ENCODE measurements at regions not wholly inside any gene's neighbourhood (a gene's known extent, or its start where the extent isn't known, plus 50 kb on each side); places are given as distances from the start of the nearest gene placed in this dataset.
"Not testable (repeated sequence)": the region's sequence is repeated elsewhere in the genome, so short reads cannot be mapped to it uniquely, and the experiment has no call there.

DNA sequence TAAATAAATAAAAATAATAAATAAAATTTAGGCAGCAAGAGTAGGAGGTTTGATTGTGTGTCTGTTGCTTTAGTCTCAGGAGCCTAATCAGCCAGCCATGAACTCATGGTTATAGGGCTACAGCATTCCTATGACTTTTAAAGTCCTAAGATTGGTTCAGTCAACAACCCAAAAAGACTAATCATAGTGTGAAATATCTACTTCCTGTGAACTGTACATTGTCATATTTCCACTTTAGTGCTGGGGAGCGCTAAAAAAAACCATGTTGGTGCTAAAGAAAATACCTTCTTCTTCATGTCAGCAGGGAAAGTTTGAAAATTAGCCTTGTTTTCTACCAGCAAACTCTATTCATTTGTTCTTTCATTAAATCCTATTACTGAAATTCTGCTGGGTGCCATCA, 521.6 kb downstream of the RNF144A start:
- DNase-seq, result no peak
- Mint-ChIP-seq H3K27ac (peak overlapping the region; percentile 89), H3K4me1 (ENCODE audit: low read depth) (peaks cover 92% of the 10 kb centered on the region), H3K27me3 (no peaks in the 10 kb centered on the region), H3K36me3 (ENCODE audit: low read depth) (peaks cover 65% of the 10 kb centered on the region), H3K9me3 (peaks cover 34% of the 10 kb centered on the region), H3K4me3 (peak overlapping the region; percentile 13)

- peaks cover 35% of the 10 kb centered on the region for H3K9me3 Mint-ChIP-seq
- H3K27ac Mint-ChIP-seq, result peak overlapping the region; percentile 71
- H3K36me3 Mint-ChIP-seq (ENCODE audit: low read depth), result peaks cover 58% of the 10 kb centered on the region
- no peaks in the 10 kb centered on the region for H3K27me3 Mint-ChIP-seq
- peaks cover 92% of the 10 kb centered on the region for H3K4me1 Mint-ChIP-seq (ENCODE audit: low read depth)
- no peak for DNase-seq
- H3K4me3 Mint-ChIP-seq, result no peak overlapping the region
These were observed 523.8 kb downstream of the RNF144A start for GRCh38 chr2:7440977-7441376.

DNA sequence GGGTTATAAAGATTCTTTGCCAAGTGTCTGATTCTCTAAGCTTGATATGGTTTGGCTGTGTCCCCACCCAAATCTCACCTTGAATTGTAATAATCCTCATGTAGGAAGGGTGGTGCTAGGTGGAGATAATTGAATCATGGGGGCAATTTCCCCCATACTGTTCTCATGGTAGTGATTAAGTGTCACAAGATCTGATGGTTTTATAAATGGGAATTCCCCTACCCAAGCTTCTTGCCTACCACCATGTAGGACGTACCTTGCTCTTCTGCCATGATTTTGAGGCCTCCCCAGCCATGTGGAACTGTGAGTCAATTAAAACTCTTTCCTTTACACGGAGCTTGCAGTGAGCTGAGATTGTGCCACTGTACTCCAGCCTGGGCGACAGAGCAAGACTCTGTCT, 524.6 kb downstream of the RNF144A start:
- Mint-ChIP-seq H3K36me3 (ENCODE audit: low read depth) (peaks cover 56% of the 10 kb centered on the region), H3K9me3 (peaks cover 36% of the 10 kb centered on the region), H3K27ac (peak overlapping the region; percentile 71), H3K4me1 (ENCODE audit: low read depth) (peaks cover 88% of the 10 kb centered on the region)
- not testable (repeated sequence) for H3K27me3 Mint-ChIP-seq, DNase-seq, H3K4me3 Mint-ChIP-seq

- H3K27ac Mint-ChIP-seq, result peak overlapping the region; percentile 89
- H3K4me3 Mint-ChIP-seq, result no peak overlapping the region
- H3K9me3 Mint-ChIP-seq, result peaks cover 36% of the 10 kb centered on the region
- peaks cover 77% of the 10 kb centered on the region for H3K4me1 Mint-ChIP-seq (ENCODE audit: low read depth)
- H3K27me3 Mint-ChIP-seq, result no peaks in the 10 kb centered on the region
- peaks cover 68% of the 10 kb centered on the region for H3K36me3 Mint-ChIP-seq (ENCODE audit: low read depth)
- DNase-seq, result no peak
These were observed 527.4 kb downstream of the RNF144A start for GRCh38 chr2:7444626-7445025.

GRCh38 chr2:7448578-7449264, 531.5 kb downstream of the RNF144A start:
- Mint-ChIP-seq H3K9me3 (peaks cover 14% of the 10 kb centered on the region), H3K4me3 (no peak overlapping the region), H3K36me3 (ENCODE audit: low read depth) (peaks cover 38% of the 10 kb centered on the region), H3K27me3 (no peaks in the 10 kb centered on the region), H3K4me1 (ENCODE audit: low read depth) (peaks cover 80% of the 10 kb centered on the region), H3K27ac (peak overlapping the region; percentile 68)
- no peak for DNase-seq

GRCh38 chr2:7449298-7449697, 532.1 kb downstream of the RNF144A start:
- H3K9me3 Mint-ChIP-seq, result peaks cover 14% of the 10 kb centered on the region
- no peak overlapping the region for H3K4me3 Mint-ChIP-seq
- H3K36me3 Mint-ChIP-seq (ENCODE audit: low read depth), result peaks cover 34% of the 10 kb centered on the region
- no peaks in the 10 kb centered on the region for H3K27me3 Mint-ChIP-seq
- peak overlapping the region; percentile 68 for H3K27ac Mint-ChIP-seq
- peaks cover 80% of the 10 kb centered on the region for H3K4me1 Mint-ChIP-seq (ENCODE audit: low read depth)
- DNase-seq, result no peak

DNA sequence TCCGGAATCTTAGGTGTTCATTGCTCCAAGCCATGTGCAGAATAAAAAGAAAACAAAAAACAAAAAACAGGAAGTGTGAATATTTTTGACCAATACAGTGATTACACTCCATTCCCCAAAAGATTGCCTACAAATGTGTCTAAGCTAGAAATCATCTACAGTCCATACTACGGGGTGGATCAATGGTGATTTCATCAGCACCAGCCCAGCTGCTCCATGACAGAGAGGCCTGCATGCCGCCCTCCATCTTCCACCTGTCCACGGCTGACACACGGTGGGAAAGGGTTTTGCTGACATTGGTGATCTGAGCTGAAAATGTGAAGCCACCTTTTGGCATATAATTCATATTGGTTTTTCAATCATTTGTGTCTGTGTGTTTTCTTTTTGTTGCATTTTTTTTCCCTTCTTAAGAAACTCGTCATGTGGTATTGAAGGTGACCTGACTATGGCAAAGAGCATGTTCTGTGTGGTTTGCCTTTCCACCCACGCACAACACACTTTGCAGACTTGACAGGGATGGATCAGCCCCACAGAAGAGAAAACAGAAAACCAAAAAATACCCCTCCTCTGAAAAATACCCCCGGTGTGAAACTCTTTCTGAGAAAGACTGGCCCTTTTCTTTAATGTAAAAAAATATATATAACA, 533.1 kb downstream of the RNF144A start:
- H3K27ac Mint-ChIP-seq, result peak overlapping the region; percentile 94
- H3K36me3 Mint-ChIP-seq (ENCODE audit: low read depth), result peaks cover 30% of the 10 kb centered on the region
- H3K27me3 Mint-ChIP-seq, result no peaks in the 10 kb centered on the region
- H3K4me3 Mint-ChIP-seq, result peak overlapping the region; percentile 55
- peaks cover 80% of the 10 kb centered on the region for H3K4me1 Mint-ChIP-seq (ENCODE audit: low read depth)
- peak; percentile 67 for DNase-seq
- H3K9me3 Mint-ChIP-seq, result peaks cover 11% of the 10 kb centered on the region

DNA sequence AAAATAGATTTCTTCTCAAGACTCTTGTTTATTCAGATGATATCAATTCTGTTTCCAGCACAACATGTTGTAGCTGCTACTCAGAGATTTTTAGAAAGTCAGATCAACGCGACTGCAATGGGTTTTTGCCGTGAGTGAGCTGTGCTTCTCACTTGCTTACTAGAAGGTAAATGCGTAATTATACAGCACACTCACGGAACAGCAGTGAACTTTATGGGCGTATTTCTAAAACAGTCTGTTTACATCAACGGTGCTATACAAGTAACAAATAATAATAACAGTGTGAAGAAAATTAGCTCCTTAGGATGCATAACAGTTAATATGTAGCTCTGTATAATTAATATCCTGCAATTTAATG, 533.6 kb downstream of the RNF144A start:
- Mint-ChIP-seq H3K27ac (peak overlapping the region; percentile 94), H3K27me3 (no peaks in the 10 kb centered on the region), H3K4me3 (peak overlapping the region; percentile 55), H3K36me3 (ENCODE audit: low read depth) (peaks cover 26% of the 10 kb centered on the region), H3K4me1 (ENCODE audit: low read depth) (peaks cover 75% of the 10 kb centered on the region), H3K9me3 (peaks cover 7% of the 10 kb centered on the region)
- no peak for DNase-seq

- Mint-ChIP-seq H3K4me1 (ENCODE audit: low read depth) (peaks cover 69% of the 10 kb centered on the region), H3K36me3 (ENCODE audit: low read depth) (peaks cover 21% of the 10 kb centered on the region), H3K27me3 (no peaks in the 10 kb centered on the region), H3K9me3 (peaks cover 4% of the 10 kb centered on the region), H3K4me3 (peak overlapping the region; percentile 39), H3K27ac (peak overlapping the region; percentile 94)
- no peak for DNase-seq
These were observed 535.1 kb downstream of the RNF144A start for GRCh38 chr2:7452110-7452876.

GRCh38 chr2:7454592-7454991, 537.4 kb downstream of the RNF144A start:
- Mint-ChIP-seq H3K36me3 (ENCODE audit: low read depth) (peaks cover 7% of the 10 kb centered on the region), H3K27ac (no peak overlapping the region), H3K9me3 (peaks cover 4% of the 10 kb centered on the region), H3K4me3 (no peak overlapping the region), H3K27me3 (no peaks in the 10 kb centered on the region), H3K4me1 (ENCODE audit: low read depth) (peaks cover 61% of the 10 kb centered on the region)
- no peak for DNase-seq

GRCh38 chr2:7456762-7457161, 539.5 kb downstream of the RNF144A start:
- DNase-seq, result no peak
- H3K36me3 Mint-ChIP-seq (ENCODE audit: low read depth), result peaks cover 5% of the 10 kb centered on the region
- no peaks in the 10 kb centered on the region for H3K27me3 Mint-ChIP-seq
- no peak overlapping the region for H3K4me3 Mint-ChIP-seq
- H3K4me1 Mint-ChIP-seq (ENCODE audit: low read depth), result peaks cover 47% of the 10 kb centered on the region
- no peaks in the 10 kb centered on the region for H3K9me3 Mint-ChIP-seq
- no peak overlapping the region for H3K27ac Mint-ChIP-seq

- no peaks in the 10 kb centered on the region for H3K36me3 Mint-ChIP-seq (ENCODE audit: low read depth)
- peaks cover 34% of the 10 kb centered on the region for H3K4me1 Mint-ChIP-seq (ENCODE audit: low read depth)
- peaks cover 4% of the 10 kb centered on the region for H3K9me3 Mint-ChIP-seq
- H3K4me3 Mint-ChIP-seq, result no peak overlapping the region
- no peak for DNase-seq
- no peaks in the 10 kb centered on the region for H3K27me3 Mint-ChIP-seq
- H3K27ac Mint-ChIP-seq, result no peak overlapping the region
These were observed 540.9 kb downstream of the RNF144A start for GRCh38 chr2:7458066-7458465.

DNA sequence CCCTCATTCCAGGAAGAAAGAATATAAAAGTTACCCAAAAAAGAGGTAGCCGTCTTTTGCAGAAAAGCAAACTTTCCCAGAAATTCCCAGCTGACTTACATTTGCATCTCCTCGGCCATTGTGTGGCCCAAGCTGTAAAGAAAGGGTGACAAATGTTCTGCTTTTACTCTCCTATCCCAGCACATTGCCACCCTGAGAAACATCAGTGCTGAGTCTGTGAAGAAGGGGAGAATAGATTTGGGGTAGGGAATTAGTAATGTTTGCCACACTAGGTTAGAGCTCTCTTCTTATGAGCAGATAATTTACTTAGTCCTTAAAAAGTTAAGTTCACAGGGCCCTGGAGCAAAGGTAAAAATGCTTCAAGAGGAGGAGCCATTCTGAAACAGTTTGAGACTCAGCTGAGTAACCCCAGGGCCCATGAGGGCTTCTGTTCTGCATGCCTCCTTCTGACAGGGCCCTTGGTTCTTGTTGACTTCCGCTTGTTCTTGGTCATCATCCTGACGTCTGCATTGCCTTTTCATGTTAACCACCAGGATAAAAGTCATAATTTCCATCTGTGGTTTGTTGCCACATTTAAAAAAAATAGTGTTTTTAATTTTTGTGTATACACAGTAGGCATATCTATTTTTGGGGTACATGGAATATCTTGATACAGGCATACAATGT, 550.7 kb downstream of the RNF144A start:
- Mint-ChIP-seq H3K4me1 (ENCODE audit: low read depth) (peaks cover 56% of the 10 kb centered on the region), H3K4me3 (peak overlapping the region; percentile 38), H3K27me3 (no peaks in the 10 kb centered on the region), H3K36me3 (ENCODE audit: low read depth) (peaks cover 9% of the 10 kb centered on the region), H3K27ac (peak overlapping the region; percentile 88), H3K9me3 (peaks cover 2% of the 10 kb centered on the region)
- DNase-seq, result no peak

DNA sequence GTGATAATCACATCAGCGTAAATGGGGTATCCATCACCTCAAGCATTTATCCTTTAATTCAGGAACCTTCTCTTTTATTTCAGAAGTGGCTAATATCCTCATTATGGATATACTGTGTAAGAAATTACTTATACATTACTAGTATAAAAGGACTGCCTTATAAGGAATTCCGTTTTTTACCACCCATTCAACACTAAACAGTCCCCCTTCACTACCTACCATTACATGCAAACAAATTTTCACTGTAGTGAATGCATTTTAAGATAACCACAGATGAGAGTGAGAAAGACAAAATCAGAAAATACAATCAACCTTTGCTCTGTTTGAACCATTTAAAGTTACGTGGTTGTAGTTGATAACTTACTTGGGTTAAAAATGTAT, 551.2 kb downstream of the RNF144A start:
- Mint-ChIP-seq H3K9me3 (peaks cover 2% of the 10 kb centered on the region), H3K27ac (peak overlapping the region; percentile 88), H3K36me3 (ENCODE audit: low read depth) (peaks cover 9% of the 10 kb centered on the region), H3K4me1 (ENCODE audit: low read depth) (peaks cover 61% of the 10 kb centered on the region), H3K27me3 (no peaks in the 10 kb centered on the region), H3K4me3 (no peak overlapping the region)
- DNase-seq, result no peak

Data from activated T-cell treated with anti-CD3 and anti-CD28 coated beads, Interleukin-2, amount 50 U/mL, for 24 hours (primary cell).